Hematopoietic multipotent progenitor cell treated with erythropoietin and hydrocortisone succinate and interleukin-3 and kit ligand, for 4 days (in vitro differentiated cells): ENCODE measurements at regions not wholly inside any gene's neighbourhood (a gene's known extent, or its start where the extent isn't known, plus 50 kb on each side); places are given as distances from the start of the nearest gene placed in this dataset.

ENCODE experiments used
- DNase-seq: peaks from one replicate; pipeline ENCODE4 v3.0.0-alpha.2; 2015

- DNase-seq, result no peak
Measured at GRCh38 chr2:120461546-120462537, 115.9 kb downstream of the INHBB start.

GRCh38 chr2:120463527-120463926, 117.6 kb downstream of the INHBB start:
- DNase-seq, result no peak

DNA sequence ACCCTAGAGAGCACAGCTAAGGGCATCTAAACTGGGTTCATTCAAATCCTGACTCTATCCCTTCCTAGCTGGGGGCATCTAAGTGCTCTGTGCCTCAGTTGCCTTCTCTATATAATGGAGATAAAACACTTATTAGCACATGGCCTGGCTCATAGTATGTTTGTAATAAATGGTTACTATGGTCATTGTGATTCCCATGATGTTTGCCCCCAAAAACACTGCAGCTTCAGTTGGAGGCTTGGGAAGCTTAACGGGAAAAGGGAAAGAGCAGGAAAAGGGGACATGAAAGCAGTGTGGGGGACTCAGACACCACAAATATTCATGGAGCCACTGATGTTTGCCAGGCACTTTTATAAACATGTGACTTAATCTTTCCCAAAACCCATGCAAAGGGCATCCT, 118.1 kb downstream of the INHBB start:
- no peak for DNase-seq

DNA sequence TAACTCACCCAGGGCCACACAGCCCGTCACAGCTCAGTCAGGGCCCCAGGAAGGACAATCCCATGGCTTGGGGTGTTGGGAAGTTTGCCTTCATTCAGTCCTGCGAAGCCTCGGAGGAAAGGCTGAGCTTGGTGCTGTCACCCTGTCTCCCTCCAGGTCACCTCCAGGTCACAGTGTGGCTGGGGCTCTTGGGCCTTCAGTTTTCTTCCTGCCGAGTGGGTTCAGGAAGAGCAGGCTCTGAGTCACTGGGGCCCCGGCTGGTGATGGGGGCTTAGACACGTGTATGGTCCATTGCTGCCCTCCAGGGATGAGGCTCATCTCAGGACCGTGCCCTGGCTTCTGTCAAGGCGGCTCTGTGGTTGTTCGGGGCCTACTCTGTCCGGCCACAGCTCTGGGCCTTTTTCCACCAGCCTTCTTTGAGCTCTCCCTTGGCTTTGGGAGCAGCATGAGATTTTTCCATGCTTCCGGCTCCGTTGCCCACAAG, 118.6 kb downstream of the INHBB start:
- DNase-seq, result no peak

DNA sequence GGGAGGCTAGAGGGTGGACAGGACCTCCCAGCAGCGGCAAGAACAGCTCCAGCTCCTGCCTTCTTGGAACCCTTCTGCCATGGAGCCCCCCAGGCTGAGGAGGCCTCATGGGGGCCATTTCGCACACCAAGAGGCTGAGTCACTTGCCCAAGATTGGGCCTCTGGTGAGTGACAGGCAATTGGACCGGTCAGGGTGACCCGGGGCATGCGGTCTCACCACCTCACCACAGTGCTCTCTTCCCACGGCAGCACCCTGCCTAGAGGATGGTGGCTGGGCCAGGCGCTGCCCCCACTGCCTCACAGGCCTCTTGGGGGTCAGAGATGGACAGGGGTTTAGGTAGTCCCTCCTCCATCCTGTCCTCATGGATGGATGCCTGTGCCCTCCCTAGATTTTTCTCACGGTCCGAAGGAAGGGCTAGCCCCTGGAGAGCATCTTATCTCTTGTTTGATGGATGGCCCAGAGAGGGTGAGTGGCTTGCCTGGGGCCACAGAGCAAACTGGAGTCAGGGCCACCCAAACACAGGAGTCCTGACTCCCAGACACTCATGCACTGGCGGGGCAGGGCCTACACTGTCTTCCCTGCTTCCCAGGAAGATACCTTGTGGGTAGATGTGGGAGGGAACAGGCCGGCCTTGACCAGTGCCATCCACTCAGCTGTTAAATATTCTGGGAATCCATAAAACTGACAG, 119.2 kb downstream of the INHBB start:
- no peak for DNase-seq

GRCh38 chr2:120465701-120465988, 119.7 kb downstream of the INHBB start:
- DNase-seq, result no peak

DNA sequence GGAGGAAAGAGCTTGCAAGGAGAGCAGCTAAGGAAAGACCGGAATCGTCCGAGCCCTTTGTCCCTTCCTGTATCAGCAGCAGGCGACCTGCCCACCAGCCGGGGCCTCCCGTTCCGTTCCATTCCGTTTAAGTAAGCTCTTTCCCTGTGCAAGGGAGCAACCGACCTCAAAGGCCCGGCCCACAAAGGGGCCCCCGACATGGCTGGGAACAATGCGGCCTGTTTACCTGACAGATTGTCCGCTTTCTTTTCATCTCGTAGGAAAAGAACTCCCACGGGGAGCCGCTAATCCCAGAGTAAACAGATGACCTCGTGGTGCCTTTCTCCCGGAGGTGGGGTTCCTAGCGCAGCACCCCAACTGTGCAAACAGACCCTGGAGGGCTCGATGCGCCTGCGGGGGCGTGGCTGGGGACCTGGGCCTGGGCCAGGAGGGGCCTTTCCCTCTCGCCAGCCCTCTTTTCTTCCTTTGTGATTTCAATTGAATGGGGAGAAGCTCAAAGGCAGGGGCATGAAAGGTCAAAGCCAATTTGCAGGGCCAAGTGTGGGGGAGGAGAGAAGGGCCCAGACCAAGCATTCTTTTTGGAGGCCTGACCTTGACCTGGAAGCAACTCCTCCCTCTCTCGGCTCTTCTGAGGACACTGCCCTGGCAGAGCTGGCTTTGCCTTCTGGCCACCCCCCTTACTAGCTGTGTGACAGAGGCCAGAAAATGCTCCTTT, 120.2 kb downstream of the INHBB start:
- DNase-seq, result no peak

DNA sequence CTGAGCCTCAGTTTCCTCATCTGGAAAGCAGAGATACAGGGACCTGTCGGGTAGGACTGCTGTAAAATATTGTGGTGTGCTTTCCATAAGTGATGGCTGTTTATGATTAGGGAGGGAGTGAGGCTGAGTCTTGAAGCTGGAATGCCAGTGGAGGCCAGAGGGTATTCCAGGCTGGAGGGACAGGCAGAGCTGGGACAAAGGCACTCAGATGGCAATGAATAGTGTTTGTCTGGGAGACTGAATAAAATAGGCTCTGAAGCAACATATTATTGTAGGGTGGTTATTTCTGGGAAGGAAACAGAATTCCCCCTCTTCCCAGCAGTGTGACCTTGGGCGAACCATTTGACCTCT, 120.7 kb downstream of the INHBB start:
- no peak for DNase-seq

- no peak for DNase-seq
Measured at GRCh38 chr2:120468136-120468535, 122.2 kb downstream of the INHBB start.

DNA sequence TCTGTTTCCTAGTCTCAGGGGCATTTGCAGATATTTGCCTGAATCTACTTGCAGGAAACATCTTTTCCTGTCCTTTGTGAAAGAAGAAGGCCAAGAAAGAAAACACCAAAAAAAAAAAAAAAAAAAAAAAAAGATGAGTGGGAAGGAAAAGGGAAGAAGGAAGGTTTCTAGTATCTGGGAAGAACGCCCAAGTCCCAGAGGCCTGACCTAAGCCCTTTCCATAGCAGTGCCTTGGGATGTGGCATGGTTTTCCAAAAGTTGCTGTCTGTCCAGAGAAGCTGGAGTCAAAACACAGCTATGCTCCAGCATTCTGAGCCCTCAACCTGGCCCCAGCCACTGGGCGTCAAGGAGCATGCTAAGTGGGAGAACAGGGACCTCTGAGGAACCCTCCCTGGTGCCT, 123.5 kb downstream of the INHBB start:
- no peak for DNase-seq

DNA sequence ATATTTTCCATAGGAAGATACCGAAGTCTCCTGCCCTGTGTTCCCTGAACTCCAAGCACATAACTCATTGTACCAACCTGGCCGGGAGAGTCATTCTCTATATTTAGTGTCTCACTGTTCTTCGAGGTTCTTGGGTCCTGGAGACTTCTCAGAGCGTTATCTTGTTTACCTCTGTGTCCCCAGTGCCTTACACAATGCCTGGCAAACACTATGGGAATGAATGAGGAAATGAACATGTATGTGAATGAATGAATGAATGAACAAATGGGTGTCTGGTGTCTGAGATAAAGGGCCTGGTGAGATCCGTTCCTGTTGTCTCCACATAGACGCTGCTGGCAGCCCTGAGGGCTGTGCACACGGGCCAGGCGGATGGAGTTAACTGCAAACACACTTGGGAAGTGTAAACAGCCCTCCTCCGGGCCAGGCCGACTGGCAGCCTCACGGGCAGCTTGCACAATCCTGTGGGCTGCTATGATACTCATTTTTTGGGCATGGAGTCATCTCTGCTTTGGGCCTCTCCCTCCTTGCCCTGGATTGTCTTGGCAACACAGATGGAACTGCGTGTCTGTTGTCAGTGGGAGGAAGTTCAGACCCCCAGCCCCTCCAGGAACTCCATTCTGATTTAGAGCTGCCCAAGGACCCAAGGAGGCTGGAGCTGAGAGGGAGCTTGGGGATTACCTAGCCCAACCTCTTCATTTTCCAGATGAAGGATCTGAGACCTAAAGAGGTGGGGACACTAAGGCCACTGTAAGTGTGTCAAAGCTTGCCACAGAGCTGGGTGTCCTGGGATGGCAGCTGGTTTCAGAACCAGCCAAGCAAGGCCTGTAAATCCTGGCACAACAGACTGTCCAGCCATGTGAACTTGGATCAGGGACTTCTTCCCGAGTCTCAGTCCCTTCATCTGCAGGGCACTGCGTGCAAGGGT, 124.4 kb downstream of the INHBB start:
- peak; percentile 22 for DNase-seq

GRCh38 chr2:120471166-120471565, 125.2 kb downstream of the INHBB start:
- DNase-seq, result no peak

GRCh38 chr2:120472031-120472430, 126.1 kb downstream of the INHBB start:
- DNase-seq, result no peak

DNA sequence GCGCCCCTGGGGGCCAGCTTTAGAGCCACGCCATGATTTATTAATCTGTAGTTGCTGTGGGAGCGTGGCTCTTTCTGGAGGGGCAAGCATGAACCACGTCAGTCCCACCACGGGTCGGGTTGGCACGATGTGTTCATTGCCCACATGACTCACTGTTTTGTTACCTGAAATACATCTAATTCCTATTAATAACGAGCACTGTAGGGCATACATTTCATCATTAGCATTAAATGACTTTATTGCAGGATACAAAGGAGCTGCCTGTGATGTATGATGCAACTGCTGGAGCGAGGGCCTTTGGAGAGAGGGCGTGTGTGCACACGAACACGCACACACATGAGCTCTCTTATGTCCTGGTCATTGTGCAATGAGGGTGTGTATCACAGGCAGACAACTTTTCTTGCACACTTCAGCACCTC, 127.0 kb downstream of the INHBB start:
- no peak for DNase-seq

GRCh38 chr2:120473522-120474271, 127.8 kb downstream of the INHBB start:
- DNase-seq, result no peak

- DNase-seq, result no peak
Measured at GRCh38 chr2:120474486-120474885, 128.6 kb downstream of the INHBB start.

- DNase-seq, result no peak
Measured at GRCh38 chr2:120476141-120476540, 130.2 kb downstream of the INHBB start.

DNA sequence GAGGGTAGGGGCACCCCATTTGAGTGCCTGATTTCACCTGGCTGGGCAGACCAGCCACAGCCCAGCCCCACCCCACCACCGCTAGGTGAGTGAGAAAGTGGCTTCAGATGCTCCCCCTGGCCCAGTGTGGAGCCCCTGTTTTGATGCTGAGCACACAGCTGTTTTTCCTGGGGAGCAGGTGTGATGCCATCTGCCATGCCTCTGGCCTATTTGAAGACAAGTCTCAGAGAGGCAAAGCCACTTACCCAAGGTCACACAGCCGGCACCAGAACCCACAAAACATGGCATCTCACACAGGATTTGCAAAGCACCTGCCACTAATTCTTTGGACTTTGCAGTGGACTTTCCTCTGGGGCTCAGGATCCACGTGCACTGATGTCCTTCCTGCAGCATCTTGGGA, 131.3 kb downstream of the INHBB start:
- DNase-seq, result no peak

DNA sequence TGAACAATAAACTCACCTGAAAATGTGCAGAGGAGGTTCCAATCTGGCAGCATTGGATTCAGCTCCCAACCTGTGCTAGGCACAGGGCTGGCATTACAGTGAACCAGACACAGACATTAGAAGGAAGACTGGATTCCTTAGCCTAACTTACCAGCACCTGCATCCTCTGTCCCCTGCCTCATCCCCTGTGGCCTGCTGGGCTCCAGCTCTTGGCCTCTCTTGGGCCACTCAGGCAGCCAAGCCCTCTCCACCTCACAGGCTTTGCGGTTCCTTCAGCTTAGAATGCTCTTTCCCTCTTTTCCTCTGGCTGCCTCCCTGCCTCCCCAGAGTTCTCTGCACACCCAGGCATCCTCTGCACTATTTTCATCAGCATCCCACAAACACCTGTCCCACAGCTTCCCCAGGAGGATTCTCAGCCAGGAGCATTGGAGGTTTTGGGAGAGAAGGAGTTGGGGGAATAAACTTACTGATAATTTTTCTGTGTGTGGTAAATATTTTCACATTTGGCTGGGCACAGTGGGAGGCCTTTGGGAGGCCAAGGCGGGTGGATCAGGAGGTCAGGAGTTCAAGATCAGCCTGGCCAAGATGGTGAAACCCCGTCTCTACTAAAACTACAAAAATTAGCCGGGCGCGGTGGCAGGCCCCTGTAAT, 132.0 kb downstream of the INHBB start:
- DNase-seq, result no peak

DNA sequence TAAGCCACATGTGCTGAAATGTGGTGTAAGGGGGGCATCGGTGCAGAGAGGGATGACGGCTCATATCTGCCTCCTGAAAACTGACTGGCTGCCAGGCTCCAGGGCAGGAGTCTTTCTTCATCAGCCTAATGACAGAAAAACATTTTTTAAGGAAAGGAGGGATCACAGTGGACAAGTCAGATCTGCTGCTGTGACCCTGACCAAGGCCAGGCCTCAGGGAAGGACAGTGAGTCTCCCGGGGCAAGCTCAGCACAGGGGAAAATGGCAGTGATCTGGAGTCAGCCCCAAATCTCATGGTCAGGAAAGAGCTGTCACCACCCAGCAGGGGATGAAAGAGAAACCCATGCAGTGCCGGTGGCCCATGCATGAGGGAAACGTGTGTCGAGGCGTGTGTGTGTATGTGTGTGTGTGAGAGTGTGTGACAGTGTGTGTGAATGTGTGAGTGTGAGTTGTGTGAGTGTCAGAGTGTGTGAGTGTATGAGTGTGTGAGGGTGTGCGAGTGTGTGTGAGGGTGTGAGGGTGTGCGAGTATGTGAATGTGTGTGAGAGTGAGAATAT, 134.5 kb downstream of the INHBB start:
- no peak for DNase-seq

DNA sequence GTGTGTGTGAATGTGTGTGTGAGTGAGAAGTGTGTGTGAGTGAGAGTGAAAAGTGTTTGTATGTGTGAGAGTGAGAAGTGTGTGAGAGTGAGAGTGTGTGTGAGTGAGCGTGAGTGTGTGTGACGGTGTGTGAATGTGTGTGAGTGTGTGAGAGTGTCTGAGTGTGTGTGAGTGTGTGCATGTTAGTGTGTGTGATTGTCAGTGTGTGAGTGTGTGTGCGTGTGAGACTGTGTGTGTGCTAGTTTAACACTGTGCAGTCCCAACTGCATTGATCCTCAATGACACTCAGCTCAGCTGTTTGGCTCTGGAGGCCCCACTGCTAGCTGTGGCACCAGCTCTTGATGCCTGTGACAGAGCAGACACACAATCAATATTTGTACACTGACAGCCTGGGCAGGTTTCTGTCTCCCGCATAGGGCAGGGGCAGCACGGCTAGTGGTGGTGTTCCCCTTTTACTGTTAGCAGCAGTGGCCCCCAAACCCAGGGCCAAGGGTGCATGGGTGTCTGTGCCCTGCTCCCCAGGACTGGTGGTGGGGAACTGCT, 135.0 kb downstream of the INHBB start:
- no peak for DNase-seq
